B cell (primary cell): ENCODE measurements at regions not wholly inside any gene's neighbourhood (a gene's known extent, or its start where the extent isn't known, plus 50 kb on each side); places are given as distances from the start of the nearest gene placed in this dataset.

ENCODE experiments used
- EZH2 ChIP-seq: IDR thresholded peaks from 2 replicates; pipeline ENCODE4 v1.6.1; 2012; ENCODE audit warnings: borderline replicate concordance, low read depth, mild to moderate bottlenecking, moderate library complexity, low read length; ENCODE audit not compliant: insufficient read depth, poor library complexity, severe bottlenecking
- TF ChIP-seq, protein P1 (sequence below): fragments of 200-600 bp; IDR thresholded peaks from one replicate; pipeline ENCODE4 v1.8.0; 2022; ENCODE audit warnings: antibody characterized with exemption, mild to moderate bottlenecking

DNA sequence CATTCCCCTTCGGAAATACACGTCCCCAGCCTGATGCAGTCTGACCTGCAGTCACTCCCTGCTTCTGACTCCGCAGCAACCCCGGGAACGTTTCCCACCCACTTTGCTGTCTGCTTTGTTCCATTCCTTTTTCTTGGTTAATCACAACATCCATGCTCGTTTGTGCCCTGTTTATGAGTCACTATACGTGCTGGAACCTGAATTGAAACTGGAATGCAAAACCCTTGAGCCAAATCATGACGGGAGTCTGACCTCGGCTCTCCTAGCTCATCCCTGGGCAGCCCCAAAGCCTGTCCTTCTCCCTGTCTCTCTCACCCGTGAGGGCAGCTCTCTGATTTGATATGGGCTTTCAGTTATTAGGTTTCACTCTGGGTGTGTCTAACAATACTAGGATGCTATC, 57.1 kb upstream of the RNF152 start:
- TF ChIP-seq, protein P1, sequence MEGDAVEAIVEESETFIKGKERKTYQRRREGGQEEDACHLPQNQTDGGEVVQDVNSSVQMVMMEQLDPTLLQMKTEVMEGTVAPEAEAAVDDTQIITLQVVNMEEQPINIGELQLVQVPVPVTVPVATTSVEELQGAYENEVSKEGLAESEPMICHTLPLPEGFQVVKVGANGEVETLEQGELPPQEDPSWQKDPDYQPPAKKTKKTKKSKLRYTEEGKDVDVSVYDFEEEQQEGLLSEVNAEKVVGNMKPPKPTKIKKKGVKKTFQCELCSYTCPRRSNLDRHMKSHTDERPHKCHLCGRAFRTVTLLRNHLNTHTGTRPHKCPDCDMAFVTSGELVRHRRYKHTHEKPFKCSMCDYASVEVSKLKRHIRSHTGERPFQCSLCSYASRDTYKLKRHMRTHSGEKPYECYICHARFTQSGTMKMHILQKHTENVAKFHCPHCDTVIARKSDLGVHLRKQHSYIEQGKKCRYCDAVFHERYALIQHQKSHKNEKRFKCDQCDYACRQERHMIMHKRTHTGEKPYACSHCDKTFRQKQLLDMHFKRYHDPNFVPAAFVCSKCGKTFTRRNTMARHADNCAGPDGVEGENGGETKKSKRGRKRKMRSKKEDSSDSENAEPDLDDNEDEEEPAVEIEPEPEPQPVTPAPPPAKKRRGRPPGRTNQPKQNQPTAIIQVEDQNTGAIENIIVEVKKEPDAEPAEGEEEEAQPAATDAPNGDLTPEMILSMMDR = no peak
- no peak for TF ChIP-seq EZH2
